Stimulated activated CD8-positive, alpha-beta memory T cell treated with anti-CD3 and anti-CD28 coated beads, Interleukin-15, amount 100 ng/mL, for 4 hours (primary cell): ENCODE measurements at regions not wholly inside any gene's neighbourhood (a gene's known extent, or its start where the extent isn't known, plus 50 kb on each side); places are given as distances from the start of the nearest gene placed in this dataset.

ENCODE experiments used
- DNase-seq, 2 donors: peaks; one replicate each; pipeline ENCODE4 v3.0.0-alpha.2; 2020; ENCODE audit warnings: low read depth in 2 of 2

- DNase-seq = no peak
Observed at GRCh38 chr9:78563269-78563668, 266.3 kb downstream of the PSAT1 start.

DNA sequence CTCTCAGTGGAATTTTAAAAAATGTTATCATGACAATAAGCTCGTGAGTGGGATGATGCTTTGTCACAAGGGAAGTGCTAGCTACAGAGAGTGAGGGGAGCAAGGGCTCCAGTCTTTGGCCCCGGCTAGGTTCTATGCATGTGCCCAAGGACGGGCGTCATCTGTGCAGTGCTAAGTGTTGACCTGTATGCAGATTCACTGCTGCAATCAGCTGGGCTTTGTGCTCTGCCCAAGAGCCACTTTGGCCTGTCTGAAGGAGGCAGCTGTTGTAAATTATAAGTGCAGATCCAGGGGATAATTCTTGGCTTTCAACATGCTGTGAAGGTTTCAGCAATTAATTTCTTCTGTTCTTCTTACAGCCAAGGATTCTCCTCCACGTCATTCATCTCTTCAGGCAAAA, 268.6 kb downstream of the PSAT1 start:
- no peak for DNase-seq

GRCh38 chr9:78566521-78566920, 269.6 kb downstream of the PSAT1 start:
- DNase-seq = no peak

DNA sequence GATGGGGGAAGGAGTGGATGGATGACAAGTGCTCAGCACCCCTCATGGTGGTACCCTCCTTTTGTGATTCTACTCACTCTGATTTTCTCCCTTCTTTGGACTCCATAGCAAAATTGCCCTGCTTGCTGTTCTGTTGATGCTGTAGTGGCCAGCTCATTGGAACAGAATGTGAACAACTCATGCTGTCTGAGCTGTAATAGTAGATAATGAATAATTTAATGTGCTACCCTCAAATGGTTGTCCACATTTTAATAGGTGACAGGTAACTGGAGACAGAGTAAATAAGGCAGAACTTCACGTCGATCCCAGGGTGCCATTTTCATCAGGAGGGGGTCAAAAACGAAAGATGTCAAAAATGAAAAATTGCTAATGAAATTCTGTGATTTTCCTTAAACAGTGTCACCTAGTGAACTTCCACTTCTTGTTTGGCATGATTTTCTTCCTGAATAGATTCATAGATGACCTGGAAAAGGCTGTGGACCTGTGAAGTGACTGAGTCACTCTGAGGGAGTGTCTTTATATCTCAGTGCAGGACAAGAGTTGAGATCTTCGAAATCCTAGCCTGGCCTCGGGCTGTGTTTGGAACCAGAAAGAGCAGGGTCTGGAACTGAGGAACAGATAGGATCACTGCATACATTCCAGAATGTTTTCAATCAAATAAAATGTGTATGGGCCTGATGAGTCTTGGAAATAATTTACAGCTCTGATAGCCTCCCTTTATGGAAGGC, 270.2 kb downstream of the PSAT1 start:
- DNase-seq = no peak

- DNase-seq = no peak
Observed at GRCh38 chr9:78567693-78568092, 270.8 kb downstream of the PSAT1 start.

DNA sequence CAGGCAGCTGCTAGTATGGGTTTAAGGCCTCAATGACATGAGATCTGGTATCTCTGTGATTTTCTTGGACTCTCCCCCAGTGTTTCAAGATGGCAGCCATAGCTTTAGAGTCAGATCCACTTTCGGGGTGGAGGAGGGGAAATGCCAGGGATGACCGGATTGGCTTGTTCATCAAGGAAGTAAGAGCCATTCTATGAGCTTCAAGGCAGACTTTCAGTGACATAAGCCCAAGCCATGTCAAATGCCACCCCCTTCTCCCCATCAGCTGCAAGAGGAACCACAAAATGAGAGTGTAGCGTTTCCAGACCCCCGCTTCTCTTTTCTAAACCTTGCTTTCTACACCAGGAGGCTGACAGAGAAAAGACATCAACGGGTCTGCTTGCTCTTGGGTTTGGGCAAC, 271.8 kb downstream of the PSAT1 start:
- no peak for DNase-seq

- no peak for DNase-seq
Observed at GRCh38 chr9:78572266-78572665, 275.3 kb downstream of the PSAT1 start.

- DNase-seq = no peak
Observed at GRCh38 chr9:78573205-78573604, 276.3 kb downstream of the PSAT1 start.

- no peak for DNase-seq
Observed at GRCh38 chr9:78573669-78574068, 276.7 kb downstream of the PSAT1 start.

DNA sequence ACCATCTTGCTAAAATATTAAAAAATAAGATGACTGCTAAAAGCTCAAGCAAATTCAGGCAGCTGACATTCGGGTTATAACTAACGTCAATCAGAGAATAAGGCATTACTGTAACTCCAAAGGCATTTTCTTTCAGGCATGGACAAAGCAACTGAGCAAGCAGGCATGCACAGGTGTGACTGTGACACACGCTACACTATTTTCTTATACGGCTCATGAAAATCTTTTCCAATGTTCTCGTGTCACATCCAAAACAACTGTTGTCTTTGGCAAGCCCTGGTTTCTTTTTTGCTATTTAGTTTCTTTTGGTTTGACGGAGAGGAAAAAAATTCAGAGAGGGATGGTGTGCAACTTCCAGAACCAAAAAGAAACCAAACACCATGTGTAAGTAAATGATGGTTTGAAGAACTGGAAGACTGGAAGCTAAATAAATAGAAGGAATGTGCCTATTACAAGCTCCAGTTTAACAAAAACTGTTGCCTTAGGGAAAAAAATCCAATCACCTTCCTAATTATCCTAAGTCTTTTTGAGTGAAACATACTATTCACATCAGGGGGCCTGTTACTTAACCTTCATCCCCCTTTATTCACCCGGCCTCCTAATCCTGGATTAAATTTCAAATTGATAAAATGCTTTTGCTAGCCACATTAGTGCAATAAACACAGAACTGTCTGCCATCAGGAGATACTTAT, 277.6 kb downstream of the PSAT1 start:
- no peak for DNase-seq

DNA sequence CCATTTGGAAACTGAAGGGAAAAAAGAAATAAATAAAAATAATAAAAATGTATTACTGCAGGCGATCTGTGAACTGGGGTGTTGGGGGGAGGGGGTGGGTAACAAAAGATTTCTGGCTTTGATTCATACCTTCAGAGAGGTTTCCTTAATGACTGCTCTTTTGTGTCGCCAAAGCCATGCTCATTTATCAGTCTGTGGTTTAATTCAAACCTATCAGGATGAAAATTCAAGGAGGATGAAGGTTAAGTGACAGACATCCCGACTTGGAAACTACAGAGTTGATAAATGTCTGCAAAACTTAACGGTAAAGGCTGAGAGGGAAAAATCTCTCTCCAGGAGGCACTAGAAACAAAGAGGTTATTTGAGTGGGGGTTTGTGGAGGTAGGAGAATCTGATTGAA, 278.2 kb downstream of the PSAT1 start:
- no peak for DNase-seq

DNA sequence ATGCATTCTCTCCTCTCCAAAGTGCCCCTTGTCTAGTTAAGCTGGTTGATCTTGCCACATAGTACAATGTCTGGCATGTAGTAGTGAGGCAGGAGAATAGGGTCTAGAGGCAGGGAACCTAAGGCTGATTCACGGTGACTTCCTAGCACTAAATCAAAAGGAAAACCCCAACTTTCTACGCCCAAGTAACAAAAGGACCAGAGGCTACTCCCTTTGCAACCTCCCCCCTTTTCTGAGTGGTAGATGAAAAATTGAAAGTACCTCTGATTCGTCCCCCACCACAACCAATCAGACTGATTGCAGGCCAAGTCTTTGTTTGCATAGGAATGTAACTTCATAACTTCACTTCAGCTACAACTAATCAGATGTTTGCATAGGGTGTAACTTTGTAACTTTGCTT, 278.8 kb downstream of the PSAT1 start:
- no peak for DNase-seq

DNA sequence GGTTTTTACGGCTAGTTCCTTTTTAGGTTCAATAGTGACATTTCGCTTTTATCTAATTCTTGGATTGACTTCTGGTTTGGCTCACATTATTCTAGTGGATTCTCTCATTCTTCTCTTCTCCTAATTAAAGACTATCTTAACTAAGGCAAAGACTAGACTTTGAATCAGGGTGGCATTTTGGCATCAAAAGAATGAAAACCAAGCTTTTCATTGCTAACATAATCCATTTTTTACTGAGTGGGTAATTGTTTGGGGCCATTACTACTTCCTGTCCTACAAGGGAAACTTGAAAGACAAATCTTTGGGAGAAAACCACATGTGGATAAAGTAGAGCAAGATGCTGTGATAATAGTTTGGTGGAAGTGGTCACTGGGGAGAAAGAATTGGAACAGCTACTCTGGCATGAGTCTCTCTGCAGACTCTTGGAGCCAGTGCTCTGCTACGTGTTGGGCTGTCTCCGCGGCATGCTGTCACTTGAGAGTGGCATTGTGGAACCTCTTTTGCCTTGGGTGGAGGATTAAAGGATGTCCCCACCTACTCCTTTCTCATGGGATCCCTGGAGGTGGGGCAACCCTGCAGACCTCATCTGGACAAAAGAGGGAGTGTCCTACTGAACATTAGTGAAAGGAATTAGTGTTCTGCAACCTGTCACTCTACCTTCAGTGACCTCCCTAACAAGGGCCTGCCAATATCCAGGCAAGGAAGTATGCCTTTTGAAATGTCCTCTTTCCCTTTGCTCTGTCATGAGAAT, 280.4 kb downstream of the PSAT1 start:
- no peak for DNase-seq

DNA sequence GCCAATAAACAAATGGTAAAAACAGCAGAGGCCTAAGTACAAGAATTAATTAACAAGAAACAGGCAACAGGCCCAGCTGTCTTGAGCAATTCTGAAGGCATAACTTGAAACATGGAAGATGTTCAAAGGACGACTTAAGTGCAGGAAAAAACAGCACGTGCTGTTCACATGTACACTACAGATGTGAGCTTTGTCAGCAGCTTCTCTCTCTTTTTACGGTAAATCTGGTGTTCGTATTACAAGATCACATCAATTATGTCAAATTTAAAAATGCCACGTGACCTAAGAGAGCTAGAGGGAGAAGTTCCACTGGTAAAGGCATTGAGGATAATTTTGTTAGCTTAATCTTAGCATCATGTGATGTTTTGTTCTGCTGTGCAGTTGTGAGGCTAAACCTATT, 281.1 kb downstream of the PSAT1 start:
- no peak for DNase-seq

- no peak for DNase-seq
Observed at GRCh38 chr9:78582821-78583220, 285.9 kb downstream of the PSAT1 start.

- DNase-seq = no peak
Observed at GRCh38 chr9:78584589-78584988, 287.7 kb downstream of the PSAT1 start.

GRCh38 chr9:78585909-78586308, 289.0 kb downstream of the PSAT1 start:
- DNase-seq = no peak

DNA sequence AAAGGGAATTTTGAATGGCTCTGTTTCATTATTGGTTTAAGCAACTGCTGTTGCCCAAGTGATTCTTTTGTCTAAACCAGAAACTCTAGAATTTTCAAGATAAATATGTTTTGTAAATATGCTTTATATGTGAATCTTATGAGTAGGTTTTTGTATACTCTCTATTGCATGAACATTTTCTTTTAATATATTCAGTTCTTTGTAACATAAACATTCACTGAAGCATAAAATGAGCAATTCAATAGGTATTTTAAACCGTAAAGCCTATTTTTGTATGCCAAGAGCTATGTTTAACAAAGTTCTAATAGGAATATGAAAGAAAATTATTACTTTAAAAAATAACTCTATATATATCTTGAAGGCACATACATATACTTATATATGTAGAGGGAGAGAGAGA, 293.1 kb downstream of the PSAT1 start:
- no peak for DNase-seq

- no peak for DNase-seq
Observed at GRCh38 chr9:78592811-78593210, 295.9 kb downstream of the PSAT1 start.

DNA sequence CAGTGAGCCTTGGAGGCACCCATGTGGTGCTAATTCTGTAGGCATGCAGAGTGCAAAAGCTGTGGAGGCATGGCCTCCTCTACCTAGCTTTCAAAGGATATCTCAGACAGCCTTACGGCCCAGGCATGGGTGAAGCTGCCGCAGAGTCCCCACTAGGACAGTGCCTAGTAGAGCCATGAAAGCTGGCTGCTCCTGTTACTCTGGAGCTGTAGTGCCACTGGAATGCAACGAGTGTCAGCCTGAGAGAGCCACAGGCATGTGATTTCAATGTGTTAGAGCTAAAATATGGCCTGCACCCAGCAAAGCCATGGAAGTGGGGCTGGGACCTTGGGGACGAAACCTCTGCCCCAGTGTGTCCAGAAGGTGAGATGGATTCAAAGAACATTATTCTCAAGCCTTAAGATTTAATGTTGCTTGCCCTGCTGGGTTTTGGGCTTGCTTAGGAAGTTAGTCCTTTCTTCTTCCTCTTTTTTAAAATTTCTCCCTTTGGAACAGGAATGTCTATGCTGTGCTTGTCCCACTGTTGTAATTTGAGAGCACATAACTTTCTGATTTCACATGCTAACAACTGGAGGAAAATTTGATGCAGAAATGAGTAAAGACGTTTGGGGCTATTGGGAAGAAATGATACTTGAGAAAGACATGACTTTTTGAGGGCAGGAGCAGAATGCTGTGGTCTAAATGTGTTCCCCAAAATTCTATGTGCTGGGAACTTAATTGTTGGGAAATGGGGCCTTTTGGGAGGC, 298.4 kb downstream of the PSAT1 start:
- DNase-seq = no peak

GRCh38 chr9:78596346-78596745, 299.4 kb downstream of the PSAT1 start:
- DNase-seq = no peak

DNA sequence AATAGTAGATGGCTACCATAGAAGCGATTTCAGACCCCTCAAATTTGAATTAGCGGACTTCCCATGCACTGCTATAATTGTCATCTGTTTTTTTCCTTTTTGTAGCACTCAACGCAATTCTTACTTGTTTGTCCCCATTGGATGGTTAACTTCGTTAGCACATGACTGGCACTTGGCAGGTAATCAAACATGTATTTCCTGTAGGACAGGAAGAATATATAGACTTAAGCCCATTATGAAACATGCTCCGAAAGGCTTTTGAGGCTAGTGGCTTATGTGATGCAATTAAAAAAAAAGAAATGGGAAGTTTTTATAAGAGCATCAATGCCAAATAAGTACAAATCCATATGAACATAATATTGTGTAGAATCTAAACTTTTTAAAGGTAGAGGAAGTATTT, 301.2 kb downstream of the PSAT1 start:
- no peak for DNase-seq
